A673 (cell line): ENCODE measurements at regions not wholly inside any gene's neighbourhood (a gene's known extent, or its start where the extent isn't known, plus 50 kb on each side); places are given as distances from the start of the nearest gene placed in this dataset.

Experiments used
- BruUV-seq: library from RNA; stranded (reverse); fragments of 400-500 nt; replicated peaks from 2 replicates; lab custom pipeline; 2021; lab: Mats Ljungman, UMichigan
- CTCF ChIA-PET: fragments of 300-600 bp; sonication (Branson Sonifier 250); formaldehyde crosslinking; loops from one replicate; lab custom pipeline; 2022; ENCODE audit warnings: antibody characterized with exemption; lab: Charles Lee
- POLR2A ChIA-PET: fragments of 300-600 bp; sonication (Branson Sonifier 250); formaldehyde crosslinking; loops from one replicate; lab custom pipeline; 2022; ENCODE audit warnings: antibody characterized with exemption; ENCODE audit not compliant: low non-redundant PET; lab: Charles Lee
- DNase-seq: peaks from one replicate; pipeline ENCODE4 v3.0.0-alpha.2; 2015; ENCODE audit warnings: low spot score
- H3K27ac ChIP-seq: fragments of 200-600 bp; sonication (generic); 2 replicates; pipeline ENCODE4 v1.5.1; 2016; ENCODE audit warnings: mixed run types, low read depth, mild to moderate bottlenecking, mixed read lengths, antibody characterized with exemption, low read length; ENCODE audit not compliant: poor library complexity, severe bottlenecking
- H3K27me3 ChIP-seq: fragments of 200-600 bp; sonication (generic); replicated peaks from 2 replicates; pipeline ENCODE4 v1.6.1; 2017; ENCODE audit warnings: mixed run types, low read depth, mild to moderate bottlenecking, mixed read lengths, antibody characterized with exemption, low read length; ENCODE audit not compliant: insufficient read depth, poor library complexity
- H3K36me3 ChIP-seq: fragments of 200-600 bp; sonication (generic); 2 replicates; pipeline ENCODE4 v1.6.1; 2016; ENCODE audit warnings: mixed run types, mild to moderate bottlenecking, mixed read lengths, antibody characterized with exemption, low read length; ENCODE audit not compliant: insufficient read depth, poor library complexity, severe bottlenecking
- H3K4me1 ChIP-seq: fragments of 200-600 bp; sonication (generic); 2 replicates; pipeline ENCODE4 v1.6.1; 2017; ENCODE audit warnings: mixed run types, mild to moderate bottlenecking, mixed read lengths, antibody characterized with exemption, low read length; ENCODE audit not compliant: insufficient read depth, poor library complexity, severe bottlenecking
- H3K4me3 ChIP-seq: fragments of 200-600 bp; sonication (generic); 2 replicates; pipeline ENCODE4 v1.5.1; 2016; ENCODE audit warnings: low read depth, mixed run types, mild to moderate bottlenecking, mixed read lengths, low read length; ENCODE audit not compliant: poor library complexity, severe bottlenecking
- H3K9me3 ChIP-seq: fragments of 200-600 bp; sonication (generic); 2 replicates; pipeline ENCODE4 v1.6.1; 2016; ENCODE audit warnings: mixed run types, low read depth, mild to moderate bottlenecking, mixed read lengths, antibody characterized with exemption, low read length; ENCODE audit not compliant: poor library complexity, severe bottlenecking
- EZH2 ChIP-seq: fragments of 200-600 bp; sonication (generic); IDR thresholded peaks from 2 replicates; pipeline ENCODE4 v1.6.1; 2017; ENCODE audit warnings: borderline replicate concordance, low read depth, mild to moderate bottlenecking, mixed read lengths, antibody characterized with exemption, low read length; ENCODE audit not compliant: poor library complexity, severe bottlenecking
- intact Hi-C: fragments of 100-400 bp; cut with micrococcal nuclease; formaldehyde crosslinking; loops from one replicate; pipeline ENCODE4 v1.10.0; 2022; ENCODE audit not compliant: unreplicated experiment
- TF ChIP-seq, protein P1 (sequence below): fragments of 300-800, 200-600 bp; sonication (generic); conservative IDR thresholded peaks from 2 replicates; pipeline ENCODE4 v1.5.1; 2017; ENCODE audit warnings: low read depth, mild to moderate bottlenecking, antibody characterized with exemption, low read length, moderate library complexity, mixed read lengths

DNA sequence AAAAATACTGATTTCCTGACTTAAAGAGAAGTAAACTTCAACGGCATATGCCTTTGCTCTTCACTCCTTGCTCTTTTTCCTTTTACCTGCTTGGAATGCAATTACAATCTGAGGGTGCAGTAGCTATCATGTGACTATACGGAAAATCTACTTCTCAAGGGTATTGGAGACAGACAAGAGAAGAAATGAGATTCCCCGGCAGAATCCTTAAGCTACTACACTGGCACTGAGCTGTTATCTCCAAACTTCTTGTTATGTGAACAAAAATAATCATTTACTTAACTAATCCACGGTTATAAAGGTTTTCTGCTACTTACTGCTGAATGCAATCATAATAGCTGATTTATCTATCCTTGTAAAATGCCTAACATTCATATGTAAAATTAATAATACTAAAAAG, 118.0 kb upstream of the IFNG-AS1 start:
- H3K4me3 ChIP-seq = no peak overlapping the region
- DNase-seq = no peak
- no peaks in the 10 kb centered on the region for H3K9me3 ChIP-seq
- H3K27me3 ChIP-seq = no peaks in the 10 kb centered on the region
- intact Hi-C loops = no loop called here
- H3K27ac ChIP-seq = no peak overlapping the region
- POLR2A ChIA-PET = no interaction called here
- BruUV-seq = no TSS peak
- CTCF ChIA-PET = no interaction called here
- TF ChIP-seq, protein P1, sequence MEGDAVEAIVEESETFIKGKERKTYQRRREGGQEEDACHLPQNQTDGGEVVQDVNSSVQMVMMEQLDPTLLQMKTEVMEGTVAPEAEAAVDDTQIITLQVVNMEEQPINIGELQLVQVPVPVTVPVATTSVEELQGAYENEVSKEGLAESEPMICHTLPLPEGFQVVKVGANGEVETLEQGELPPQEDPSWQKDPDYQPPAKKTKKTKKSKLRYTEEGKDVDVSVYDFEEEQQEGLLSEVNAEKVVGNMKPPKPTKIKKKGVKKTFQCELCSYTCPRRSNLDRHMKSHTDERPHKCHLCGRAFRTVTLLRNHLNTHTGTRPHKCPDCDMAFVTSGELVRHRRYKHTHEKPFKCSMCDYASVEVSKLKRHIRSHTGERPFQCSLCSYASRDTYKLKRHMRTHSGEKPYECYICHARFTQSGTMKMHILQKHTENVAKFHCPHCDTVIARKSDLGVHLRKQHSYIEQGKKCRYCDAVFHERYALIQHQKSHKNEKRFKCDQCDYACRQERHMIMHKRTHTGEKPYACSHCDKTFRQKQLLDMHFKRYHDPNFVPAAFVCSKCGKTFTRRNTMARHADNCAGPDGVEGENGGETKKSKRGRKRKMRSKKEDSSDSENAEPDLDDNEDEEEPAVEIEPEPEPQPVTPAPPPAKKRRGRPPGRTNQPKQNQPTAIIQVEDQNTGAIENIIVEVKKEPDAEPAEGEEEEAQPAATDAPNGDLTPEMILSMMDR = no peak
- no peak for TF ChIP-seq EZH2
- H3K4me1 ChIP-seq = no peaks in the 10 kb centered on the region
- no peaks in the 10 kb centered on the region for H3K36me3 ChIP-seq

DNA sequence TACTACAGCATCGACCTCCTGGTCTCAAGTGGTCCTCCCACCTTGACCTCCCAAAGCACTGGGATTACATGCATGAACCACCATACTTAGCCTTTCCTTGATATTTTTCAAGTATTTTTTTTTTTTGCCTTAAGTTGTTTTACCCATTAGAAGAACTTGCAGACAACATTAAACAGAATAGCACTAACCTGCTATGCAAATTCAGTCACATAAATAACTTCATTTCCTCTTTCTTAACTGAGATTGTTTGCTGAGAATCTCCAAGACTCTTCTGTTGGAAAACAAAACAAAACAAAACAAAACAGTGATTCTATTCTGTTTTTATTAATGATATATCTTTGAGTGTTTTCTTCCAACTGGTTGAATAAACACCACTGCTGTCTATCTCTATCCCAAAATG, 115.9 kb upstream of the IFNG-AS1 start:
- BruUV-seq = no TSS peak
- Histone ChIP-seq H3K27me3 (no peaks in the 10 kb centered on the region), H3K36me3 (no peaks in the 10 kb centered on the region), H3K4me1 (no peaks in the 10 kb centered on the region), H3K4me3 (no peak overlapping the region), H3K27ac (no peak overlapping the region), H3K9me3 (no peaks in the 10 kb centered on the region)
- CTCF ChIA-PET = no interaction called here
- POLR2A ChIA-PET = no interaction called here
- no peak for TF ChIP-seq EZH2
- no peak for DNase-seq
- intact Hi-C loops = no loop called here

DNA sequence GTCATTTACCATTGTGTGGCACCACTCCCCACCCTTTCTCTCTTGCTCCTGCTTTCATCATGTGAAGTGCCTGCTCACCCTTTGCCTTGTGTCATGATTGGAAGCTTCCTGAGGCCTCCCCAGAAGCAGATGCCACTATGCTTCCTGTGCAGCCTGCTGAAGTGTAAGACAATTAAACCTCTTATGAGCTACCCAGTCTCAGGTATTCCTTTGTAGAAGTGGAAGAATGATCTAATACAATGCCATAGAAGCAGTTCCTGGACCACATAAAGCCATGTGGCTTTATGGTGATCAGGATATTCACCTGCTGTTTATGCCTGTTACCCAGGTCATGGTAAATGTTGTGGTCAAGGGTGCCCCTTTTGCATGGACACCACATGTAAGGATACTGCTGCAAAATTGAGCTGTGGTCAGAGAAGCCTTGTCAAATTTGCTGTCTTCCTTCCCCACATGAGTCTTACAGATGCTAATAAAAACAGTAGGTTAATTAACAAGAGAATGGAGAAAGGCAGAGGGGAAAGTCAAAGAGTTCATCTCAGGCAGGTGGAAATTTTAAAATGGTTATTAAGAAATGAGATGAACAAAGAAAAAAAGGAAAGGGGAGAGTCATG, 112.8 kb upstream of the IFNG-AS1 start:
- Histone ChIP-seq H3K27me3 (no peaks in the 10 kb centered on the region), H3K4me3 (no peak overlapping the region), H3K36me3 (no peaks in the 10 kb centered on the region), H3K4me1 (no peaks in the 10 kb centered on the region), H3K9me3 (no peaks in the 10 kb centered on the region), H3K27ac (no peak overlapping the region)
- BruUV-seq = no TSS peak
- intact Hi-C loops = no loop called here
- CTCF ChIA-PET = no interaction called here
- POLR2A ChIA-PET = no interaction called here
- no peak for DNase-seq
- TF ChIP-seq EZH2 = no peak
- TF ChIP-seq, protein P1 = no peak

DNA sequence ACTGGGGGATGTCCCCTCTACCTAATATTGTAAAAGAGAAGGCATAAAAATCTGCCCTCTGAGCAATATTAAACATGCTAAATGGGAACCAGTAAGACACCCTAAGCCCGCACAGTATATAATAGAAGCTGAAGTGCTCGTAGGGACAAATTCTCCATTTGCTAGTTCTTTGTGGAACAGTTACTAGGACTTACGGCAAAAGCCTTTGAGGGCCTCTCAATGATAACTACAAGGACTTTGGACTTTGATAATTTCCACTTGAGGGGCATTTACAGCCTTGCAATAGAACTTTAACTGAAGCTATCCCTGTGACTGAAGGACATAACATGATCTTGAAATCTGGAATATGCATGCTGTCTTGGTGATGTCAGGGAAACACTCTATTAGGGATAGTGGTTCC, 111.5 kb upstream of the IFNG-AS1 start:
- H3K27me3 ChIP-seq = no peaks in the 10 kb centered on the region
- BruUV-seq = no TSS peak
- intact Hi-C loops = no loop called here
- POLR2A ChIA-PET = no interaction called here
- H3K27ac ChIP-seq = no peak overlapping the region
- H3K9me3 ChIP-seq = no peaks in the 10 kb centered on the region
- no peak for DNase-seq
- H3K4me3 ChIP-seq = no peak overlapping the region
- TF ChIP-seq, protein P1 = no peak
- no peak for TF ChIP-seq EZH2
- no peaks in the 10 kb centered on the region for H3K36me3 ChIP-seq
- H3K4me1 ChIP-seq = no peaks in the 10 kb centered on the region
- CTCF ChIA-PET = no interaction called here
